Osteocyte (in vitro differentiated cells): ENCODE measurements at regions not wholly inside any gene's neighbourhood (a gene's known extent, or its start where the extent isn't known, plus 50 kb on each side); places are given as distances from the start of the nearest gene placed in this dataset.

Experiments
- DNase-seq: peaks from one replicate; pipeline ENCODE4 v3.0.0; 2021; ENCODE audit warnings: mixed read lengths; ENCODE audit not compliant: unreplicated experiment; ENCODE audit errors: extremely low spot score
- H3K27ac Mint-ChIP-seq: one replicate; pipeline ENCODE4 v1.8.0; 2021; ENCODE audit warnings: mild to moderate bottlenecking, mixed read lengths; ENCODE audit not compliant: unreplicated experiment
- H3K27me3 Mint-ChIP-seq: one replicate; pipeline ENCODE4 v1.8.0; 2021; ENCODE audit warnings: mixed read lengths; ENCODE audit not compliant: unreplicated experiment
- H3K36me3 Mint-ChIP-seq: one replicate; pipeline ENCODE4 v1.8.0; 2021; ENCODE audit warnings: mixed read lengths; ENCODE audit not compliant: unreplicated experiment
- H3K4me1 Mint-ChIP-seq: one replicate; pipeline ENCODE4 v1.8.0; 2021; ENCODE audit warnings: mixed read lengths; ENCODE audit not compliant: unreplicated experiment
- H3K4me3 Mint-ChIP-seq: one replicate; pipeline ENCODE4 v1.8.0; 2021; ENCODE audit warnings: mild to moderate bottlenecking, moderate library complexity, mixed read lengths; ENCODE audit not compliant: unreplicated experiment
- H3K9me3 Mint-ChIP-seq: one replicate; pipeline ENCODE4 v1.8.0; 2021; ENCODE audit warnings: mixed read lengths; ENCODE audit not compliant: unreplicated experiment
- TF ChIP-seq, protein P1 (sequence below): fragments of 200-600 bp; sonication (generic); IDR thresholded peaks from 2 replicates; pipeline ENCODE4 v1.5.0; 2021; ENCODE audit warnings: antibody characterized with exemption, mild to moderate bottlenecking, moderate library complexity

DNA sequence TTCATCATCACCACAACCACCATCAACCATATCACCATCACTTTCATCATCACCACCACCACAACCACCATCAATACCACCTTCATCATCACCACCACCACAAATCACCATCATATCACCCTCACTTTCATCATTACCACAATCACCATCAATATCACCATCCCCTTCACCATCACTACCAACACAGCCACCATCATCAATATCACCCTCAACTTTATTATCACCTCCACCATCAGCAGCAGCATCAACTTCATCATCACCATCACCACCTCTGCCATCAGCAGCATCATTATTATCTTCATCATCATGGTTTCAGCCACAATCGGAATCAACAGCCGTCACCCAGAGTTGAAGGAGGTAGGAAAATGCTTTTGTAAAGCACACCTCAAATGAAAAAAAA lies 225.7 kb upstream of the SULF2 start:
- TF ChIP-seq, protein P1, sequence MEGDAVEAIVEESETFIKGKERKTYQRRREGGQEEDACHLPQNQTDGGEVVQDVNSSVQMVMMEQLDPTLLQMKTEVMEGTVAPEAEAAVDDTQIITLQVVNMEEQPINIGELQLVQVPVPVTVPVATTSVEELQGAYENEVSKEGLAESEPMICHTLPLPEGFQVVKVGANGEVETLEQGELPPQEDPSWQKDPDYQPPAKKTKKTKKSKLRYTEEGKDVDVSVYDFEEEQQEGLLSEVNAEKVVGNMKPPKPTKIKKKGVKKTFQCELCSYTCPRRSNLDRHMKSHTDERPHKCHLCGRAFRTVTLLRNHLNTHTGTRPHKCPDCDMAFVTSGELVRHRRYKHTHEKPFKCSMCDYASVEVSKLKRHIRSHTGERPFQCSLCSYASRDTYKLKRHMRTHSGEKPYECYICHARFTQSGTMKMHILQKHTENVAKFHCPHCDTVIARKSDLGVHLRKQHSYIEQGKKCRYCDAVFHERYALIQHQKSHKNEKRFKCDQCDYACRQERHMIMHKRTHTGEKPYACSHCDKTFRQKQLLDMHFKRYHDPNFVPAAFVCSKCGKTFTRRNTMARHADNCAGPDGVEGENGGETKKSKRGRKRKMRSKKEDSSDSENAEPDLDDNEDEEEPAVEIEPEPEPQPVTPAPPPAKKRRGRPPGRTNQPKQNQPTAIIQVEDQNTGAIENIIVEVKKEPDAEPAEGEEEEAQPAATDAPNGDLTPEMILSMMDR: no peak
- Mint-ChIP-seq H3K27ac (no peak overlapping the region), H3K4me3 (no peak overlapping the region), H3K9me3 (peaks cover 4% of the 10 kb centered on the region), H3K36me3 (no peaks in the 10 kb centered on the region), H3K27me3 (peaks cover 9% of the 10 kb centered on the region), H3K4me1 (peaks cover 18% of the 10 kb centered on the region)
- no peak for DNase-seq

DNA sequence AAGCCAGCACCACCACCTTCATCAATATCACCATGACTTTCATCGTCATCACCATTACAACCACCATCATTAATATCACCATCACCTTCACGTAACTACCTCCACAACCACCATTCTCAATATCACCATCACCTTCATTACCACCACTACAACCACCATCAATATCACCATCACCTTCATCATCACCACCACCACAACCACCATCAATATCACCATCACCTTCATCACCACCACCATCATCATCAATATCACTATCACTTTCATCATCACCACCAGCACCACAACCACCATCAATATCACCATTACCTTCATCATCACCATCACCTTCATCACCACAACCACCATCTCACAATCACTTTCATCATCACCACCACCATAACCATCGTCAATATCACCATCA lies 225.3 kb upstream of the SULF2 start:
- Mint-ChIP-seq H3K27me3 (peaks cover 9% of the 10 kb centered on the region), H3K9me3 (peaks cover 4% of the 10 kb centered on the region), H3K4me3 (no peak overlapping the region), H3K36me3 (no peaks in the 10 kb centered on the region), H3K4me1 (peaks cover 14% of the 10 kb centered on the region), H3K27ac (no peak overlapping the region)
- TF ChIP-seq, protein P1: no peak
- DNase-seq: no peak

DNA sequence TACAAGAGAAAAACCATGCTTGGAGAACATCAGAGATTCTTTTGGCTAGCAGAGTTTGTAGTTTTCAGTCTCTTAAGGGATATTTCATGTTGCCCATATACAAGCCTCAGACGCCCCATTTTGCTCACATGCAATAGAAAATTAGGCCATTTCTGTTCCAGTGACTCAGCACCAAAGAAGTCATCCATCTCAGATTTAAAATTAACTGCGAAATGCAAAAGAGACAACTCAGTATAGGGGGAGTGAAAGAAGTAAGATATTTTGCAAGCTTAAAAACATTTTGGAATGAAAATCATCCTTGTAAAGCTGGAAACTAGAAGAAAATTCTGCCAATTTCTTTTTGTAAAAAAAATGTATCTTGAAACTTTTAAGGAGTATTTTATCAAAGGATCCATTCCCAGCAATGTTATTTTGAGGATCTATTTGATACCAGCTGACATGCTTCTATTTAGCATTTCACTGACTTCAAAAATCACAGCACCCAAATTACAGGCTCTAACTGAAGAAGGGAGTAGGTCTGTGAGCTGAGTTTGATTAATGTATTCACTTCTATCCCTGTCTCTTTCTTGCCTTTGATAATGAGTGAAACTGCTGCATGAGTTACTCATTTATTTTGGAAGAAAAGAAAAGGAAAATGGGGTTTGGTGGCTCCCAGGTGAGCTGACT lies 223.7 kb upstream of the SULF2 start:
- Mint-ChIP-seq H3K4me1 (peaks cover 7% of the 10 kb centered on the region), H3K4me3 (no peak overlapping the region), H3K27me3 (peaks cover 9% of the 10 kb centered on the region), H3K36me3 (no peaks in the 10 kb centered on the region), H3K9me3 (peaks cover 14% of the 10 kb centered on the region), H3K27ac (no peak overlapping the region)
- DNase-seq: no peak
- TF ChIP-seq, protein P1: no peak

DNA sequence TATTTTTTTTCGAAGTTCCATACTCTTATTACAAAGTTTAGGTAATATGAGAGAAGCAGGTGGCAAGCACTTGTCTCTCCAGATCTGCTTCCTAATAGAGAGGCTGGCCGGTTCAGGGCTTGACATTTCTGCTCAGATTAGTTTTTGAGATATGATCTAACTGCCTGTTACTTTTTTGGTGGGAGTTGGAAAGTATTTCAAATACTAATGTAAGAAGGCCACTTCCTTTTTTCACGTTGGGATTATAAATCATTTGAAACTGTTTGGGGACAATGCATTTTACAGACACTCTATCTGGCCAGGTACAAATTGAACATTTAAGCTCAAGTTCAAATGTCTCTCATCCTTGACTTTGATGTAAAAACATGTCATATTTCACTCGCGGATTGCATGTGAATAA lies 222.1 kb upstream of the SULF2 start:
- no peak overlapping the region for H3K4me3 Mint-ChIP-seq
- H3K27me3 Mint-ChIP-seq: peaks cover 10% of the 10 kb centered on the region
- no peak for DNase-seq
- no peak overlapping the region for H3K27ac Mint-ChIP-seq
- no peaks in the 10 kb centered on the region for H3K36me3 Mint-ChIP-seq
- TF ChIP-seq, protein P1: no peak
- H3K4me1 Mint-ChIP-seq: peaks cover 7% of the 10 kb centered on the region
- H3K9me3 Mint-ChIP-seq: peaks cover 19% of the 10 kb centered on the region

DNA sequence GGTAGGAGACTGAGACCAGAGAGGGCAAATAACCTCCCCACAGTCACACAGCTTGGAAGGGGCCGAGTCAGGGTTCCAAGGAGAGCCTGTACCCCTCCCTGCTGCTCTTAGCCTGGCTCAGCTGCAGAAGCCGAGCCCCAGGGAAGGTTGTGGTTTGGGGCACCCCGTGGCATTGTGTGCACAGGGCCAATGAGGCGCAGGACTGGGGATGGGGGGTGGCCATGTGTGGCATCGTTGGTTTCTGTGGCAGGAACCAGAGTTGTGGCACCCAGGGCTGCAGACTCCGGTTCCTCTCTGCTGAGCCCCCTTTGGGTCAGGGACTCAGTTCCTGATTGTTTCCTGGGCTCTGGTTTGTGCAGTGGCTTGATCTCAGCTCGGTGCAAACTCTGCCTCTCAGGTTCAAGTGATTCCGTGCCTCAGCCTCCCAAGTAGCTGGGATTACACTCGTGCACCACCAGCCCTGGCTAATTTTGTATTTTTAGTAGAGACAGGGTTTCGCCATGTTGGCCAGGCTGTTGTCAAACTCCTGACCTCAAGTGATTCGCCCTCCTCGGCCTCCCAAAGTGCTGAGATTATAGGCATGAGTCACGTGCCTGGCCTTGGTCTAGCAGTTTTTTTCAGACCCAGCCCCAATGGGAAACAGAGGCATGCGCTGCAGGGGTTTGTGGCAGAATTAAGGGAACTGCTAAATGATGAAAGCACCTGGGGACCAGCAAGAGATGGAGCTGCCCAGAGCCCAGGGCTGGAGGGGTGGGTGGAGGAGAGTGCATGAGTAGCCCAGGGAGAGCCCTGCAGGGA lies 221.0 kb upstream of the SULF2 start:
- no peak for DNase-seq
- Mint-ChIP-seq H3K36me3 (no peaks in the 10 kb centered on the region), H3K4me1 (peaks cover 7% of the 10 kb centered on the region), H3K4me3 (no peak overlapping the region), H3K9me3 (peaks cover 17% of the 10 kb centered on the region), H3K27me3 (peaks cover 11% of the 10 kb centered on the region), H3K27ac (no peak overlapping the region)
- TF ChIP-seq, protein P1: no peak
